Skeletal muscle tissue (tissue), 3 donors: ENCODE measurements at regions not wholly inside any gene's neighbourhood (a gene's known extent, or its start where the extent isn't known, plus 50 kb on each side); places are given as distances from the start of the nearest gene placed in this dataset.

Experiments
- H3K27ac ChIP-seq: one replicate; pipeline ENCODE4 v1.7.0; 2013; ENCODE audit warnings: mild to moderate bottlenecking, low read depth, low read length, inconsistent platforms
- H3K27me3 ChIP-seq, 3 donors: one replicate each; pipeline ENCODE4 v1.7.0; 2013; ENCODE audit warnings: low read length in 3 of 3; ENCODE audit not compliant: control insufficient read depth in 3 of 3, insufficient read depth in 3 of 3
- H3K36me3 ChIP-seq, 3 donors: one replicate each; pipeline ENCODE4 v1.7.0; 2013; ENCODE audit warnings: low read length in 3 of 3; ENCODE audit not compliant: control insufficient read depth in 3 of 3, insufficient read depth in 3 of 3
- H3K4me1 ChIP-seq, 3 donors: one replicate each; pipeline ENCODE4 v1.7.0; 2013; ENCODE audit warnings: low read length in 3 of 3, mild to moderate bottlenecking in 3 of 3; ENCODE audit not compliant: control insufficient read depth in 3 of 3, insufficient read depth in 3 of 3
- H3K4me3 ChIP-seq, 3 donors: one replicate each; pipeline ENCODE4 v1.7.0; 2013; ENCODE audit warnings: low read length in 3 of 3
- H3K9ac ChIP-seq, 3 donors: one replicate each; pipeline ENCODE4 v1.7.0; 2013; ENCODE audit warnings: low read length in 3 of 3, mild to moderate bottlenecking in 3 of 3, moderate library complexity in 2 of 3, low read depth in 1 of 3
- H3K9me3 ChIP-seq, 3 donors: one replicate each; pipeline ENCODE4 v1.7.0; 2013; ENCODE audit warnings: low read length in 3 of 3; ENCODE audit not compliant: control insufficient read depth in 3 of 3
- donor health status: Osteomylitis.

- Histone ChIP-seq H3K4me1 (no peaks in the 10 kb centered on the region), H3K9ac (no peak overlapping the region), H3K4me3 (no peak overlapping the region), H3K27me3 (peaks cover 0 to 9% (median 4%) of the 10 kb centered on the region in 3 donors), H3K27ac (no peak overlapping the region), H3K9me3 (no peaks in the 10 kb centered on the region), H3K36me3 (no peaks in the 10 kb centered on the region)
Measured at GRCh38 chr20:24051160-24051559, 62.6 kb upstream of the GGTLC1 start.

DNA sequence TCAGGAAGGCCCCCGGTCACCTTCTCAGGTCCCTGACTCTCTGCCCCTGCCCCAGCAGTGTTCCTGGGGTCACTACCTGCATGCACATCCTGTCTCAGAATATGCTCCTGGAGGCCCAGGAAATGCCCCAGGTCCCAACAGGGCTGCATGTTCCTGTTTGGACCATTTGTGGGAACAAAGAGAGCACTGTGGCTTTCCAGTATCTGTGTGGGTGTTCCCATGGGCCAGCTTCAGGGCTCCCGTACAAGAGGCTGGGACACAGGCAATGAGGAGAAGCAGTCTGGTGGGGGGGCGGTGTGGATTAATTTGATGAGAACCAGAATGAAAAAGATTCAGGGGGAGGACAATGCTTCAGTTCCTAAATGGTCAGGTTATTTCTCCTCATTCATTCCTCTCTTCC is 61.5 kb upstream of the GGTLC1 start:
- no peak overlapping the region for H3K9ac ChIP-seq
- H3K4me1 ChIP-seq = no peaks in the 10 kb centered on the region

GRCh38 chr20:24049081-24049480 is 60.5 kb upstream of the GGTLC1 start:
- peaks cover 0 to 9% (median 4%) of the 10 kb centered on the region in 3 donors for H3K27me3 ChIP-seq
- H3K36me3 ChIP-seq = no peaks in the 10 kb centered on the region
- H3K4me1 ChIP-seq = no peaks in the 10 kb centered on the region
- no peak overlapping the region for H3K27ac ChIP-seq
- H3K4me3 ChIP-seq = no peak overlapping the region
- H3K9ac ChIP-seq = no peak overlapping the region
- no peaks in the 10 kb centered on the region for H3K9me3 ChIP-seq

More for the DNA sequence above, 61.5 kb upstream of the GGTLC1 start:
- H3K27me3 ChIP-seq = peaks cover 0 to 9% (median 4%) of the 10 kb centered on the region in 3 donors
- no peak overlapping the region for H3K27ac ChIP-seq
- H3K36me3 ChIP-seq = no peaks in the 10 kb centered on the region
- no peak overlapping the region for H3K4me3 ChIP-seq
- no peaks in the 10 kb centered on the region for H3K9me3 ChIP-seq

DNA sequence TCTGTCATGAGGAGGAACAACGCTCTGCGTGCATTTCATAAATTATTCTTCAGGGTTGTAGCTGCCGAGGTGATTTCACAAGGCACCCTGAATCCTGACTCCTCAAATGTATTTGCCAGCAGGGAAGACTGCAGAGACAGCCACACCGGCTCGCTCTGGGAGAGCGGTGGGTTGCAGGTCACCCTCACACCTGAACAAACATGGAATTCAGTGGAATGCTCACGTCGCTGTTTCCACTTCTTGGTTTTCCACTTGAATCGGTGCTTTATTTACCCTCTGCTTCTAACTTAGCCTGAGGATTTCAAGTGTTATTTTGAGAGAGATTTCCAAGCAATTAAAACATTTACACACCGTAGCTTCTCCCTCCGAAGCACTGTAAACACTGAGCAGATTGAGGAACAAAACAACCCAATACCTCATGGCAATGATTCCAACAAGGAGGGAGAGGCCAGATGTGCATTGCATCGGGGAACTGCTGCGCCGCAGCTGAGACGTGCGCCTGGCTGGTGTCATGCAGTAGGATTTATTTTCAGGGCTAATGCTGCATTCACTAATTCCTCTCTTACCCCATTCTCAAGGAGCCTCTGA is 59.5 kb upstream of the GGTLC1 start:
- Histone ChIP-seq H3K4me3 (no peak overlapping the region), H3K36me3 (no peaks in the 10 kb centered on the region), H3K27me3 (peaks cover 0 to 9% (median 4%) of the 10 kb centered on the region in 3 donors), H3K9me3 (no peaks in the 10 kb centered on the region), H3K9ac (no peak overlapping the region), H3K4me1 (no peaks in the 10 kb centered on the region), H3K27ac (no peak overlapping the region)

- Histone ChIP-seq H3K9ac (no peak overlapping the region), H3K9me3 (no peaks in the 10 kb centered on the region), H3K27me3 (peaks cover 0 to 9% (median 0%) of the 10 kb centered on the region in 3 donors), H3K36me3 (no peaks in the 10 kb centered on the region), H3K4me3 (no peak overlapping the region), H3K27ac (no peak overlapping the region), H3K4me1 (no peaks in the 10 kb centered on the region)
Measured at GRCh38 chr20:24046888-24047287, 58.3 kb upstream of the GGTLC1 start.

GRCh38 chr20:24045621-24046318 is 57.2 kb upstream of the GGTLC1 start:
- Histone ChIP-seq H3K9ac (no peak overlapping the region), H3K27me3 (peaks cover 0 to 9% (median 0%) of the 10 kb centered on the region in 3 donors)

DNA sequence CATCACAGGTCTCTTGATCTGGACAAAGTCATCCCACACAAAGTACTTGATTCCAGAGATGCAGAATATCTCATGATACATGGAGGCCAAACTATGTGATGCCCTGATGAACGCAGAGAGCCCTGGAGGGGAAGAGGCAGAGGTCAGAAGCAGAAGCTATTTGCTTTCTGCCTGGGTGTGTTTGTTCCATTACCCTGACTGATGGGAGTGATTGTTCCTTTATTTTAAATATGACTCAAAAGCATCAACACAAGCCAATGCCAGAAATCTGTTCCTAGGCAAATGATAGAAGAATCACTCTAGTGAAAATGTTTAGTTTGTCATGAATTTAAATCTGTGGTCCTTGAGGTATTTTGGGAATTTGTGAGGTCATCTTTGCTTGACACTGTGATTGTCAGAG is 54.7 kb upstream of the GGTLC1 start:
- no peak overlapping the region for H3K27ac ChIP-seq

More at GRCh38 chr20:24045621-24046318, 57.2 kb upstream of the GGTLC1 start:
- Histone ChIP-seq H3K27ac (no peak overlapping the region), H3K36me3 (no peaks in the 10 kb centered on the region), H3K4me3 (no peak overlapping the region), H3K9me3 (no peaks in the 10 kb centered on the region), H3K4me1 (no peaks in the 10 kb centered on the region)

DNA sequence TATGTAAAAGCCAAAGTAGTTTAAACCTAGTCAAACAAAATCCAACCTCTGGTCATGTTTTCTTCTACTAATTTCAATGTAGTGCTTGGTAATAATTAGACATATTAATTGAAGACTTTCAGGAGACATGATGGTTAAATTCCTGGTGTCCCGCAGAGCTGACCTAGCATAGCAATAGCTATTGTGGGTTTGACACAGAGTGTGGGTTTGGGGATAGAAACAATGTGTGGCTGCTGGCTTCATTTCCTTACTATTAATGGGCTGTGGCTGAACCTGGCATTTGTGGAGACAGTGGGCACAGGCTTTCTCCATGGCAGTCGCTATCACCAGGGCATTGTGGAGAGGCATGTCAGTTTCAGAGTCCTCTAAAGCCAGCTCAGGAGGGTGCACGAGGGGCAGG is 54.1 kb upstream of the GGTLC1 start:
- no peak overlapping the region for H3K4me3 ChIP-seq
- no peaks in the 10 kb centered on the region for H3K4me1 ChIP-seq
- no peaks in the 10 kb centered on the region for H3K9me3 ChIP-seq
- no peaks in the 10 kb centered on the region for H3K36me3 ChIP-seq
- H3K27ac ChIP-seq = no peak overlapping the region
- peaks cover 0 to 2% (median 0%) of the 10 kb centered on the region in 3 donors for H3K27me3 ChIP-seq
- no peak overlapping the region for H3K9ac ChIP-seq

More for the DNA sequence above, 54.7 kb upstream of the GGTLC1 start:
- no peak overlapping the region for H3K9ac ChIP-seq
- H3K4me3 ChIP-seq = no peak overlapping the region
- peaks cover 0 to 3% (median 0%) of the 10 kb centered on the region in 3 donors for H3K27me3 ChIP-seq
- H3K36me3 ChIP-seq = no peaks in the 10 kb centered on the region
- no peaks in the 10 kb centered on the region for H3K4me1 ChIP-seq
- H3K9me3 ChIP-seq = no peaks in the 10 kb centered on the region

GRCh38 chr20:24040896-24041459 is 52.4 kb upstream of the GGTLC1 start:
- Histone ChIP-seq H3K4me3 (no peak overlapping the region), H3K9ac (no peak overlapping the region), H3K27me3 (peaks cover 0 to 2% (median 0%) of the 10 kb centered on the region in 3 donors), H3K27ac (no peak overlapping the region), H3K4me1 (no peaks in the 10 kb centered on the region), H3K9me3 (no peaks in the 10 kb centered on the region), H3K36me3 (no peaks in the 10 kb centered on the region)

- Histone ChIP-seq H3K27ac (no peak overlapping the region), H3K9ac (no peak overlapping the region), H3K4me1 (no peaks in the 10 kb centered on the region), H3K9me3 (no peaks in the 10 kb centered on the region), H3K4me3 (no peak overlapping the region), H3K27me3 (peaks cover 0 to 2% (median 0%) of the 10 kb centered on the region in 3 donors), H3K36me3 (no peaks in the 10 kb centered on the region)
Measured at GRCh38 chr20:24039196-24039595, 50.6 kb upstream of the GGTLC1 start.
